GM23338 (cell line): ENCODE measurements at regions not wholly inside any gene's neighbourhood (a gene's known extent, or its start where the extent isn't known, plus 50 kb on each side); places are given as distances from the start of the nearest gene placed in this dataset.

Experiments used
- EZH2 ChIP-seq: fragments of 200-600 bp; sonication (generic); IDR thresholded peaks from one replicate; pipeline ENCODE4 v1.8.0; 2017; ENCODE audit warnings: antibody characterized with exemption, mild to moderate bottlenecking, low read depth; ENCODE audit not compliant: unreplicated experiment
- TF ChIP-seq, protein P1 (sequence below), 2 experiments: fragments of 200-600 bp in 1 of 2; sonication (generic) in 1 of 2; conservative IDR thresholded peaks; 2 replicates each; pipeline versions ENCODE4 v1.5.1 to v1.6.1; 2016 to 2017; ENCODE audit warnings: antibody characterized with exemption in 2 of 2, low read depth in 2 of 2, mild to moderate bottlenecking in 2 of 2, moderate library complexity in 1 of 2

DNA sequence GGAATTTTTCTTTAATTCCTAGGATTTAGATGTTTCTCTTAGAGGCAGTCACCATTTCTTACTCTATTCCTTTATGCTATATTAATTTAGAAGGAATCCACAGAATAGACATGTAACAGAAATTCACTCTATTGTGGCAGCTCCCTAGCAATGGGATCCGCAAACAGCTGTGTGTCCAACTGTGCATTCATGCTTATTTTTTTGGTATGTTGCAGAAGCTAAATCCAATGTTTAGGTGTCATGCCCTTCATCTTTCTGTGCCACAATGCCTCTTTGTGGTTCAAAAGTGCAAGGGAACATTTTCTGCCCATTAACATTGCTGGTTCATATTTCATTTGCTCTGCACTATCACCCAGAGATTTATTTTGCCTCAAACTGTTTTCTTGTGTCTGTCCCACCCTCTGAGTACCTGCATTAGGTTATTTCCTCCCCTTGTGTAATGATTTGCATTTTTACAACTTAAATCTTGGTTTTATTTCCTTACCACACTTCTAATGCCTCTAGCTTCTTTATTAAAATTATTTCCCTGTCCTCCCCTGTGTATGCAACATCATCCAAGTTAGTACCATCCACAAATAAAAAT lies 816.5 kb downstream of the EFNA5 start:
- TF ChIP-seq, protein P1, sequence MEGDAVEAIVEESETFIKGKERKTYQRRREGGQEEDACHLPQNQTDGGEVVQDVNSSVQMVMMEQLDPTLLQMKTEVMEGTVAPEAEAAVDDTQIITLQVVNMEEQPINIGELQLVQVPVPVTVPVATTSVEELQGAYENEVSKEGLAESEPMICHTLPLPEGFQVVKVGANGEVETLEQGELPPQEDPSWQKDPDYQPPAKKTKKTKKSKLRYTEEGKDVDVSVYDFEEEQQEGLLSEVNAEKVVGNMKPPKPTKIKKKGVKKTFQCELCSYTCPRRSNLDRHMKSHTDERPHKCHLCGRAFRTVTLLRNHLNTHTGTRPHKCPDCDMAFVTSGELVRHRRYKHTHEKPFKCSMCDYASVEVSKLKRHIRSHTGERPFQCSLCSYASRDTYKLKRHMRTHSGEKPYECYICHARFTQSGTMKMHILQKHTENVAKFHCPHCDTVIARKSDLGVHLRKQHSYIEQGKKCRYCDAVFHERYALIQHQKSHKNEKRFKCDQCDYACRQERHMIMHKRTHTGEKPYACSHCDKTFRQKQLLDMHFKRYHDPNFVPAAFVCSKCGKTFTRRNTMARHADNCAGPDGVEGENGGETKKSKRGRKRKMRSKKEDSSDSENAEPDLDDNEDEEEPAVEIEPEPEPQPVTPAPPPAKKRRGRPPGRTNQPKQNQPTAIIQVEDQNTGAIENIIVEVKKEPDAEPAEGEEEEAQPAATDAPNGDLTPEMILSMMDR (conservative IDR thresholded peaks at IDR 0.05; ENCODE audit: low read depth in 2 of 2), result no peak
- TF ChIP-seq EZH2, result no peak
